ENCODE measurements at regions not wholly inside any gene's neighbourhood (a gene's known extent, or its start where the extent isn't known, plus 50 kb on each side); places are given as distances from the start of the nearest gene placed in this dataset.

GRCh38 chrX:148381603-148382002 is 118.8 kb upstream of the AFF2 start:
- H3K9me3 Mint-ChIP-seq (ENCODE audit: unreplicated experiment), result no peaks in the 10 kb centered on the region
- peaks cover 5% of the 10 kb centered on the region for H3K4me1 Mint-ChIP-seq (ENCODE audit: unreplicated experiment)
- DNase-seq (ENCODE audit: low spot score), result no peak
- TF ChIP-seq CTCF (IDR thresholded peaks at IDR 0.05; ENCODE audit: unreplicated experiment), result no peak
- no peaks in the 10 kb centered on the region for H3K36me3 Mint-ChIP-seq (ENCODE audit: low read depth, unreplicated experiment)
- H3K27me3 Mint-ChIP-seq (ENCODE audit: unreplicated experiment), result peaks cover 2% of the 10 kb centered on the region
- no peak overlapping the region for H3K27ac Mint-ChIP-seq (ENCODE audit: unreplicated experiment)
- no peak overlapping the region for H3K4me3 Mint-ChIP-seq (ENCODE audit: unreplicated experiment)

GRCh38 chrX:148382983-148383382 is 117.4 kb upstream of the AFF2 start:
- DNase-seq (ENCODE audit: low spot score), result no peak
- Mint-ChIP-seq H3K27ac (ENCODE audit: unreplicated experiment) (no peak overlapping the region), H3K4me3 (ENCODE audit: unreplicated experiment) (no peak overlapping the region), H3K4me1 (ENCODE audit: unreplicated experiment) (peaks cover 9% of the 10 kb centered on the region), H3K9me3 (ENCODE audit: unreplicated experiment) (no peaks in the 10 kb centered on the region), H3K27me3 (ENCODE audit: unreplicated experiment) (peaks cover 2% of the 10 kb centered on the region), H3K36me3 (ENCODE audit: low read depth, unreplicated experiment) (no peaks in the 10 kb centered on the region)
- no peak for TF ChIP-seq CTCF (IDR thresholded peaks at IDR 0.05; ENCODE audit: unreplicated experiment)

GRCh38 chrX:148385471-148385870 is 114.9 kb upstream of the AFF2 start:
- Mint-ChIP-seq H3K27me3 (ENCODE audit: unreplicated experiment) (peaks cover 2% of the 10 kb centered on the region), H3K4me1 (ENCODE audit: unreplicated experiment) (peaks cover 9% of the 10 kb centered on the region), H3K36me3 (ENCODE audit: low read depth, unreplicated experiment) (no peaks in the 10 kb centered on the region), H3K9me3 (ENCODE audit: unreplicated experiment) (no peaks in the 10 kb centered on the region), H3K27ac (ENCODE audit: unreplicated experiment) (no peak overlapping the region), H3K4me3 (ENCODE audit: unreplicated experiment) (no peak overlapping the region)
- DNase-seq (ENCODE audit: low spot score), result no peak
- no peak for TF ChIP-seq CTCF (IDR thresholded peaks at IDR 0.05; ENCODE audit: unreplicated experiment)

- Mint-ChIP-seq H3K27me3 (ENCODE audit: unreplicated experiment) (peaks cover 3% of the 10 kb centered on the region), H3K4me1 (ENCODE audit: unreplicated experiment) (peaks cover 6% of the 10 kb centered on the region), H3K4me3 (ENCODE audit: unreplicated experiment) (no peak overlapping the region), H3K27ac (ENCODE audit: unreplicated experiment) (no peak overlapping the region), H3K9me3 (ENCODE audit: unreplicated experiment) (no peaks in the 10 kb centered on the region), H3K36me3 (ENCODE audit: low read depth, unreplicated experiment) (no peaks in the 10 kb centered on the region)
- no peak for TF ChIP-seq CTCF (IDR thresholded peaks at IDR 0.05; ENCODE audit: unreplicated experiment)
- no peak for DNase-seq (ENCODE audit: low spot score)
These were observed 110.8 kb upstream of the AFF2 start for GRCh38 chrX:148389629-148390028.

GRCh38 chrX:148412006-148412405 is 88.4 kb upstream of the AFF2 start:
- Mint-ChIP-seq H3K4me3 (ENCODE audit: unreplicated experiment) (no peak overlapping the region), H3K27ac (ENCODE audit: unreplicated experiment) (no peak overlapping the region), H3K9me3 (ENCODE audit: unreplicated experiment) (no peaks in the 10 kb centered on the region), H3K4me1 (ENCODE audit: unreplicated experiment) (no peaks in the 10 kb centered on the region), H3K27me3 (ENCODE audit: unreplicated experiment) (peaks cover 1% of the 10 kb centered on the region), H3K36me3 (ENCODE audit: low read depth, unreplicated experiment) (no peaks in the 10 kb centered on the region)
- no peak for DNase-seq (ENCODE audit: low spot score)
- no peak for TF ChIP-seq CTCF (IDR thresholded peaks at IDR 0.05; ENCODE audit: unreplicated experiment)
